Activated CD4-positive, alpha-beta T cell treated with anti-CD3 and anti-CD28 coated beads, Interleukin-2, amount 50 U/mL, for 24 hours (primary cell): ENCODE measurements at regions not wholly inside any gene's neighbourhood (a gene's known extent, or its start where the extent isn't known, plus 50 kb on each side); places are given as distances from the start of the nearest gene placed in this dataset.

Source experiments
- DNase-seq, 2 donors: peaks; one replicate each; pipeline ENCODE4 v3.0.0-alpha.2; 2020; ENCODE audit warnings: low read depth in 1 of 2, low spot score in 1 of 2

DNA sequence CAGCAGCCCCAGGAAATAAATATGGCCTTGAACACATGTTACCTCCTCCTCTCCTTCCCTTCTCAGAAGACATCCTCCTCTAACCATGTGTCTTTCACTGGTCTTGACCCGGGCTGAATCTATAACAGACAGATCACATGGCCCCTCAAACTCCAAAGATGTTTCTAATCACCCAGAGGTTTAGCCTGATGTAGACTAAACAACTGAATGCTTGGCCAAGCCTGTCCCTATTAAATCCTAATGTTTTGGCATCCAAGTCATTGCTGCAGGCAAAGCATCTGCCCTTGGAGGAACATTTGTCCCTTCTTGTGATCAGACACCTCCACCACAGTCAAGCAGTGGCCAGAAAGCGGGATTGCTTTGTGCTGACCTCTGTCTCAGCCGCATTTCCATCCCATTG lies 65.5 kb downstream of the ANKRD60 start:
- DNase-seq = no peak

DNA sequence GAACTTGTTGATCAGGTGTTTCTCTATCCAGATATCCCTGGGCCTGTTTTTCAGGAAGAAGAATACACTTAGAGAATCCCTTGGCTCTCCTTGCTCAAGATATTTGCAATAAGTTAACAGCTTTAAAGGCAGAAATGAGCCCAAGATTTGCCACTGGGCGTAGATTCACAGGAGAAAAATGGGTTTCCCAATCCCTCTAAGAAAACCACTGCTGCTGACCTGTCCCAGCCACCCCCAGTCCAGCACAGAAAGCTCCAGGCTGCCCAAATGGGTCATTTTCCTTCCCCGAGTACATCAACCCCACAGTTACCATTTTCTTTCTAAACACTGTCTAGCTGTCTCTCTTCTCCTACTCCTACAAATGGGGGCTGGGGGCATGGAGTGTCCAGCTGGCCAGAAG lies 67.3 kb downstream of the ANKRD60 start:
- no peak for DNase-seq

DNA sequence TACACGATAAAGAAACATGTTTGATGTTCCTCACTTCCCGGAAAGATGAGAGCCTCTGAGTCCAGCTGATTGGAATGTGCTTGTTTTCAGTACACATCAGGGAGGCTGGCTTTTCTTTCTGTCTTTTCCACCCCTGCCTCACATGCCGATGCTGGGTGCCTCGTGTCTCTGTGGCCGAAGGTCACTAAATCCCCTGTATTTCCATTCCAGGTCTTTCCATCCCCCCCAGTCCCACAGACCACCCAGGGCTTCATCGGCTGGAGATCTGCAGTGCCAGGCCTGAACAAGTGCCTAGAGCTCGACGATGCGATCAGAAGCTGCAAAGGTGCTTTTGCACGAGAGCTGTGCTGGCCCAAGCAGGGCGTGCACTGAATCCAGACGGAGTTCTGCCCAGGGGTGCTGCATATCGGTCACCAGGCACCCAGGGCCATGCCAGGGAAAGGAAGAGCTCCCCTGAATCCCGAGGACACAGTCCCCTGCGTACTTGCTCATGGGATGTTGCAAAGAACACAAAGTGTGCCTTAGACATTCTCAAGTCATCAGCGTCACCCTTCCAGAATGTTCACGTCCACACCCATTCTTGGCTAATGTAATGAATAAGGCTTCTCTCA lies 67.9 kb downstream of the ANKRD60 start:
- DNase-seq = no peak

DNA sequence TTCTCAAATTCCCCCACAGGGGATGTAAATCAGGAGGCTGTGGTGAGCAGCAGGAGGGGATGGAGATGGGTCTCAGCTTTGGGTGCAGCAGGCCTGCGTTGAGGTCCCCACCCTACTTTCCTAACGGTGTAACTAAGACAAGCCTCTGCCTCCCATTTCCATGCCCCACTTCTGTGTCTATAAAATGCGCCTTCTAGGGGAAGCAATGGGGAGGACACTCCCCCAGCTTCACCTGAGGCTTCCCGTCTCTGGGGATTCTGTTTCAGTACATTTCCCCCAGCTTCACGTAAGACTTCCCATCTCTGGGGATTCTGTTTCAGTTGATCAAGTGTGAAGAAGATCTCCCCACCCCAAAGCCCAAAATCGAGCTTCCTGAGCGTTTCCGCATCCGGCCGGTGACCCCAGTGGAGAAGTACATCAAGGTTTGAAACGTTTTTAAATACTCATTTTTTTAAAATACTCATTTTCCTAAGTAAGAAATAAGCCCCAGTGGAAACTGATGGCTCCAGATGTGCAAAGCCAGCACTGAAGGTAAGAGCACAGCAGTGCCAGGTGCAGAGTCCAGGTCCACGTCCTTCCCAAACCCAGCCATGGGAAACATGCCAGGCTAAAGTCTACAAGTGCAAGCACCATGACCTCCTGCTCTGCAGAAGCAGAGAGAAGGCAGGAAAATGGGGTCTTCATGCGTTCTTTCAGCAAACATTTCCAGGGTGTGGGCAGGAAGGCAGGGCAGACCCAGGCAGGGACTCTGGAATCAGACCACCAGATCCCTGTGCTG lies 73.1 kb downstream of the ANKRD60 start:
- no peak for DNase-seq

DNA sequence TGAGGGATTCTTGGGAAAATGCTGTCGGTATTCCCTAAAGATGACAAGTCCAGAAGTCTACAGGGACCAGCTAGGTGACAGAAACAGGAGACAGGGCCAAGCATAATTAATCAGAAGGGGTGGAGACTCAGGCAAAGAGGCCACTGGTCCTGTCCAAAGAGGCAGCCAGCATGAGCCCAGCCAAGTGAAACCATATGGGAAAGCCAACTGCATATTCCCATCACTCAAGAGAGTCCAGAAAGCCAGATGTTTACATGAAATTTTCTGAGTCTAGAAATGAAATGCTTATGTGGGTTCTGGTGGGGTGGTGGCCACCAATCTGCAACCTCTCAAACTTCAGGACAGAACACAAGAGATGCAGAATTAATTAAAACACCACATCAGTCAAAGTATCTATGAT lies 74.3 kb downstream of the ANKRD60 start:
- no peak for DNase-seq

DNA sequence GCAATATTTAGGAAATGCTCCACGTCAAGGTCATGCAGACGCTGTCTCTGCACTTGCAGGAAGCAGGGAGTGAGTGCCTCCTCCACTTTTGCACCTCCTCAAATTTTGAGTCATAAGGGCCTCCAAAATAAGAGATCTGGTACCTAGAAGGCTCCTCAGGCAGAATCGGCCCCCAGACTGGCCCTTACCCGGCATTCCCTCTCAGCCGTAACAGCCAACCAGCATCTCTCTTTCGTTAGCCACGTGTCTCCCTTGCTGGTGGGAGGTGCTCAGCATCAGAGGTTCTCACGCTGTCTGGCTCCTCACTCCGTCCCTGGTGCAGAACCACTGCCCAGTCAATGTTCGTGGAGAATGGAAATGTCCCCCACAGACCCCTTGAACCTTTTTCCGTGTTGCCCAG lies 75.3 kb downstream of the ANKRD60 start:
- DNase-seq = no peak

DNA sequence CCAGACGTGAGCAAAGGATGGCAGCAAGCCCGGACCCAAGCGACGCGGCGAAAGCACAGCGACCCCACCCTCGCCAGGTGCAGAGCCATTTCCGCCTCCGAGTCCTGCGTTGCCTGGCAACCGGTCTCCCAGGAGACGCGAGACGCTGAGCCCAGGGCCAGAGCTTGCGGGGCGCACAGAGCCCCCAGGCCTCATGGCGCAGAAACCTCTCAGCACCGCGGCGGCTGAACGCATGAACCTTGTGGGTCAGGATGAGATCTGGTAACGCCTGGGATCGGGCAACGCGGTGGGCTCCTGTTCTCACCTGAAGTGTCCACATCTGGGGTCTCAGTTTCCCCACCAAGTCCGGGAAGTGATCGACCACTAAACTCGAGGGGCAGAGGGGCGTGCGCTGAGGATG lies 77.7 kb downstream of the ANKRD60 start:
- DNase-seq = no peak

DNA sequence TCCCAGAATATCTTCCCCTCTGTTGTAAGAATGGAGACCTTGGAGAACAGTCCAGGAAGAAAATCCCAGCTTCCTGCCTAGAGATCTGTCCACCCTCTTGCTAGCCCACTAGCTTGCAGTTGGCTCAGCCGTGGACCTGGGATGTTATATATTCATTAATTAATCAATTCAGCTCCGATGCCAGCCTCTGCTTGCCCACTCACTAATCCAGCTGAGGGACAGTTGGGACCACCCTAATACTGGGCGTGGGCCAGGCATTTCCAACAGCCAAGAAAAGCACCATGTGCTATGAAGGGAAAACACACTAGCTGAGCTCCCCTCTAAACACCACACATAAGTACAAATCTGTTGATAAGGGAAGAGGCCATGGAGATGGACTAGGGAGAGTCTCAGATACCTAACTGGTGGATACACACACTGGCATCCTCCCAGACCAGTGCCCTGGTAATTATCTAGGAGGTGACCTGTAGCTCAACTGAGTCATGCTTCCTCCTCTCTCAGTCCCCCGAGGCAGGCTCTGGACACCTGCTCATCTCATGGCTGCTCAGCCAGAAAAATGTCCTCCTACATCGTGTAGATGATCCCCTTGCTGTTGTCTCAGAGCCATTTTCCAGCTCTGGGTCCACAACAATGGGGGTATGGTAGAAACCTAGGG lies 78.9 kb downstream of the ANKRD60 start:
- no peak for DNase-seq

DNA sequence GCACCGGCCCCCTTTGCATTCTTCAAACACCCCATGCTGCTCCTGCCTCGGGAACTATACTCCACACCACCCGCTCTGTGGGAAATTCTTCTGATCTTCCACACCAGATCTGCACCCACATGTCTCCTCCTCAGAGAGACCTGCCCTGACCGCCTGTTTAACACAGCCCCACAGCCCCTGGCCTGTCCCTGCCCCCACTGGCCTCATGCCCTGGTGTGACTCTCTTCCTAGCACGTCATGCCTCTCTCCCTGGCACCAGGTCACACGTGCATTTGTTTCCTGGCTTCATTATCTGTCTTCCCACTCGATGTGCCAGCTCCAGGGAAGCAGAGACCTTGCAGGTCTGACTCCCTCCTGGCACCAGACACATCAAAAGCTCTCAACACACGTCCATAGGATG lies 79.6 kb downstream of the ANKRD60 start:
- DNase-seq = no peak

DNA sequence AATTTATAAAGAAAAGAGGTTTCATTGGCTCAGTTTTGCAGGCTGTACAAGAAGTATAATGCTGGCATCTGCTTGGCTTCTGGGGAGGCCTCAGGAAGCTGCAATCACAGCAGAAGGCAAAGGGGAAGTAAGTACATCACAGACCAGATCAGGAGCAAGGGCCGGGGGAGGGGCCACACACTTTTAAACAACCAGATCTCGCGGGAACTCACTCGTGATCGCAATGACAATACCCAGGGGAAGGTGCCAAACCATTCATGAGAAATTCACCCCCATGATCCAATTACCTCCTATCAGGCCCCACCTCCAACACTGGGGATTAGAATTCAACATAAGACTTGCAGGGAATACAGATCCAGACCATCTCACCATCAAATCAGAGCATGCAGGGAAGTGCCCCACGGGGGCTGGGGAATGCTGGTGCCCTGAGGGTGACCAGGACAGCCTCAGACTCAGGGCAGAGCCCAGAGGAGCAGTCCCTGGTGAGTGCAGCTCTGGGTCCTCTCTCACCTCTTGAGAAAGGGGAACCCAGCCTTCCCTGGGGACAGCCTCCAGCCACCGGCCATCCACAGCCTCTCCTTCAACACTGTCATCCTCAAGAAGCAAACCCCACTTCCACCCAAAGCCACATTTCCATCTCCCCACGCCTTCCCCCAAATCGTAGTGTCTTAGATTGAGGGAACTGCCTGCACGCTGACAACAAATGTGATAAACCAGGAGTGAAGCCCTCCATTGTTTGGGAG lies 80.7 kb downstream of the ANKRD60 start:
- DNase-seq = no peak

DNA sequence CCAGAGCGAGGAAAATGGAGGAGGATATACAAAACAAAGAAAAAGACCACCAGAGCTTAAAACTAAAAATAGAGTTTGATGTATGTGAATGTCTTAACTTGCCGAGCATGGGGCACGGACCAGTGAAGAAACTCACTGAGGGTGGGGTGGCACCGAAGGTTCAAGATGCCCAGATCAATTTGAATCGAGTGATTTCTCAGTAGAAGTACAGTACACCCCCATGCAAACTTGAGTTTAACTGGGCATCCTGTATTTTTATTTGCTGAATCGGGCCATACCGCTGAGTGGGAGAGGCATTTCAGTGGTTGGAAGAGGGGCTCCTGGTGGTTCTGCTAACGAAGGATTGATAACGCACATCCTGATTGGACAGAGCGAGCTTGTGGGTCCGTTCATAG lies 81.7 kb downstream of the ANKRD60 start:
- DNase-seq = no peak

DNA sequence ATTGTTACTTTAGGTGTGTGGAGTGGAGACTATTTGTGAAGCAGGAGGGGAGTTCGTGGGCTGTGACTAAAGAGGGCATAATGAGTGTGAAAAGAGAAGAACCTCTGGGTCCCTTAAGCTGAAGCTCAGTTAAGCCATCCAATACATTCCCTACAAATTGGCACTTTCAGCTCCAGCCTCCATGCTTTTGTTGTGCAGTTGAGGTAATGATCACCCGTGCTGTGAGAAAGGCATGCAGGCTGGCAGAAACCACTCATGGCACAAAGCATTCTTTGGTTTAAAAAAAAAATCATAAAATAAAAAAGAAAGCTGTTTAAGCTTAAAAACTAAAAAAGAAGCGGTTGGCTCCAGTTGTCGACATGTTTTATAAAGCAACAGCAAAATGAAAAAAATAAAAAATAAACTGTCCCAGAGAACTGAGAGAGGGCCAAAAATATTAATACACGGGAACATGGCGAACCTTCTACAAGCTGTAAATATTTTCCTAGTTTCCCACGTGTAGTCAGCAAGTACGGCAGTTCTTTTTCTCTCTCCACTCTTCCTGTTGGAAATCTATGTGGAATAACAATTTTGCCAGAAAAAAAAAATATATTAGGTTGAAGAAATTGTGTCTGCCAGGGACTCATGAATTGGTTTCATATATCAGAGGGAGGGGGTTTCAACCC lies 82.2 kb downstream of the ANKRD60 start:
- DNase-seq = no peak

DNA sequence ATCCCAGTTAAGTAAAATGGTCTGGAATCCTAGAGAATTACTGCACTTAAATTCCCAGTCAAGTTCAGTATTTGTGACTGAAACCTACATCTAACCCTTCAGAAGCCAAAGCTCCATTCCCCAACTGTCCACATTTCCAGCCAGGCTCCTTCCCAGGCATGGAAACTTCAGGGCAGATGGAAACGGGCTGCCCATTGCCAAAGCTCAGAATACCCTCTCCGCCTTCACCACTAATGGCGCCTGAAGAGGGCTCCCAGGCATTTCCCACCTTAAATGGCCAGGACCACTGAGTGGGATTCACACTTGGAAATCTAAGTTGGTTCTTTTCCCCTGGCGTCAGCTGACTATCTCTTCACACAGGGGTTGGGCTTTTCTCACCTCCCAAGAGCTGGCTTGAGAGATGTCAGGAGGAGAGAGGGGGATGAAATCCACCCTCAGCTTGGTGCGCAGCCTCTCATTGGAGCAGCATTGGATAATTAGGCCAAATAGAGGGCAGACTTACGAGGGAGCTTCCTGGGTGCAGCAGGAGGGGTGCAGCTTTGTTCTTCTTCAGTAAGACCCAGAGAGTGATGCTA lies 82.9 kb downstream of the ANKRD60 start:
- DNase-seq = no peak

DNA sequence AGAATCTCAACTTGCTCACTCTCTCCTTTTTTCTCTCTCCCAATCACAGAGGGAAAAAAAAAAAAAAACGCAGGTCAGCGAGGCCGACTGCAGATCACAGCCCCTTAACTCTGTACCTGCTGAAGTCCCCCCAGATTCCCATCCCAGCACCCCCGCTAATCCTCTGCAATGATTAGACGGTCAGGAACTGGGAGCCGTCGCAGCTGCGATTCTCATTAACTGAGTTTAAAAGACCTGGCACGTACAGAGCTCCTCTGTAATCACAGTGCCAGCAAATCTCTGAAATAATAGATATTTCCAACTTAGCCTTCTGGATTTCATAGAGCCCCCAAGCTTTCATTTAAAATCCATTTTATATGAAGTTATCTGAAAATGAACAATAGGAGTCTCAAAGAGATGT lies 84.4 kb downstream of the ANKRD60 start:
- DNase-seq = no peak

DNA sequence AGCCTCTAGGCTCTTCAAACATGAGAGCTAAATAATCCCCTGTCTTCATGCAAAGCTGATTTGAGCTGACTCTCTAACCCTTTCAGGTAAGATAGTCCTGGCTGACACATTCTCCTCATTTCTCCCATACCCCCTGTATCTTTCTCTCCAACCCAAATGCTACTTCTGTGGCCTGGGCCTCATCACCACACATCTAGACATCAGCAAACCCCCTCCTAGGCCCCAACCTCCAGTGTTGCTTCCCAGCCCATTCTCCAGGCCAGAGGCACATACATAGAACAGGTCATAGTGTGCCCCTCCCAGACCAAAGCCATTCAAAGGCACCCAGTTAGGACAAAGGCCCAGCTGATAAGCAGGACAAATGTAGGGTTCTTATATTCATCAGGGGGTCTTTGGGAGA lies 84.9 kb downstream of the ANKRD60 start:
- no peak for DNase-seq

DNA sequence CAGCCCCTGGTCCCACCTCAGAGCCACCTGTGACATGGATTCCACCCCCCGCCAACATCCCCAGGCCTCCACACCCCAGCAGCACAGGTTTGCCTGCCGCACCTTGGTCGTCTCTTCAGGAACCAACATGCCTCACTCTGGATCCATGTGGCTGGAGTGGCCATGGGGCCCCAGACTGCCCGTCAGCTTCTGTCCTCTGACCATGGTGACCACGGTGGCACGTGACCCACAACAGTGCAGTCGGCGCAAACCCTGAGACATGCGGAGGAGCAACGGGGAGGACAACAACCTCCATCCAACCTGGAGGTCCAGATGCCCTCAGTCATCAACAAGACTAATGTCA lies 85.6 kb downstream of the ANKRD60 start:
- DNase-seq = no peak

DNA sequence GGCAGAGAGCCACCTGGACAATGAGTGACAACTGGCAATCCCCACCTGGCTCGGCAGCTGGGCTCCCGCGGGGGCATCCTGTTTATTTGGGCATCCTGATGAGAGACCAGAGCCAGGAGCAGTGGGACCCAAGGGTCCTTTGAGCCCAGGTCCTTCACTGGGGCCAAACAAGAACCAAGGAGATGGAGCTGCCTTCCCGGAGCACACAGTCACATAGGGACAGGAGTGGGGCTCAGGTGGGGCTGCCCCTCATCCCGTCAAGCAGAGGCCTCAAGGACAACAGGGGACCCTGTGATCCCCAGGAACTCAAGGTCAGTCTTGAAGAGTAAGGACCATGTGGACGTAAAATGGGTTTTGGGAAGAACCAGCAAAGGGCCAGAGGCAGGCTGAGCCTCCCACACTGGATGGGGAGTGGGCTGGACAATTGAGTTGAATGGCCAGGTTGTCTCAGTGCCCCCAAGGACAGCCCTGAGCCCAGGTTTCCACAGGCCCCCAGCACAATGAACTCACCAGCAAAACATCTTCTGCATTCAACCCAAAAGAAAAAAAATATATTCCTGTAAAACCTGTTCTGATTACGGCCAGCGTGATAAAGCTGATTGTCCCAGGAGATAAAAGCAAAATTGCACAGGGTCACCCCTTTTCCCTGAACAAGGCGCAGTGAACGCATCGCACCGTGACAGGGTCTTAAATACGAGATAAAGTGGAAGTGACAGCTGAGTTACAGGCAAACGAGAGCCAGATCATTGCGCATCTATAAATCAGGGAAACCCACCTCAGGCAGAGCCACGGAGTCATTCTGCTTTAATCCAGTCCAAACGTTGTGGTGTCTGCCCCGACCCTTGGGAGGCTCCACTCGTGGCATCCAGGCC lies 86.2 kb downstream of the ANKRD60 start:
- DNase-seq = no peak

DNA sequence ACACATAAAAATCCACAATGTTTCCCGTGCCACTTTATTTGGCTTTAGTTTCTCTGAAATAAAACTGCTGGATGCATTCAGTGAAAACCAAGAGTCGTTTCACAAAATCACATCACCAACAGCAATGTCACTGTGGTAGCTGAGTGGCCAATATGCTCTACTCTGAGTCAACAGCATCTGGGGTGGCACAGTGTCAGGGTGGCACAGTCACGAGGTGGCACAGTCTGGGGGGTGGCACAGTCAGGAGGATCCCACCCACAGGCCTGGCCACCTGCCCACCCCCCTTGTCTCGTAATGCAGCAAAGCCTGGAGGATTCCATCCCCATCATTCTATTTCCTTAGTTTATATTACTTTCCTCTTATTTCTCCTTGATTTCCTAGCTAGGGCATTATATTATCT lies 87.0 kb downstream of the ANKRD60 start:
- no peak for DNase-seq

DNA sequence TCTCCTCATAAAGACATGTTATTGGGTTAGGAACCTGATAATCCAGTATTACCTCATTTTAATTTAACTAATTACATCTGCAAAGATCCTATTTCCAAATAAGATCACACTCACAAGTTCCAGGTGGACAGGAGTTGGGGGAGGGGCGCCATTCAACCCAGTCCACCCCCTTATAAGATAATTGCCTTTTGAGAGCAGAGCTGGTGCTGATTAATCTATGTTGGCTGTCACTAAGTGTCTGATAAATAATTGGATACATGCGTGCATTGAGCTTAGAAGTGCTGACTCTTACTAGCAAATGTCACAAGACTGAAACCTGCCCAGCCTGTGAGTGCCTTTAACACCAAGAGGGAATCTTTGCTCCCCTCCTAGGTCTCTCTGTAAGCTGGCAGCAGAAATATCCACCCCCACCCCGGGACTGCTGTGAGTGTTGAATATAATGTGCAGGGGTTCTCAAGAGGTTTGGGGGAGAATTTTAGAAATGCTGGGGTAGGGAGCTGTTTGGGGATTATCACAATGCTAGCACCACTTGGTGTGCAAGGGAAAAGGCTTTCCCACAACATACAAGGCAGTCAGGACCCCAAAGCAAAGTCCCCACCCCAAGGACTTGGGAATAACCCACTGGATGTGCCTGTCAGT lies 87.5 kb downstream of the ANKRD60 start:
- no peak for DNase-seq
